HG03097 (cell line): ENCODE measurements at regions not wholly inside any gene's neighbourhood (a gene's known extent, or its start where the extent isn't known, plus 50 kb on each side); places are given as distances from the start of the nearest gene placed in this dataset.

Experiments
- ATAC-seq: cut with Tn5 transposase; IDR thresholded peaks from one replicate; pipeline ENCODE4 v1.9.1; 2021; ENCODE audit not compliant: unreplicated experiment, low FRiP score

DNA sequence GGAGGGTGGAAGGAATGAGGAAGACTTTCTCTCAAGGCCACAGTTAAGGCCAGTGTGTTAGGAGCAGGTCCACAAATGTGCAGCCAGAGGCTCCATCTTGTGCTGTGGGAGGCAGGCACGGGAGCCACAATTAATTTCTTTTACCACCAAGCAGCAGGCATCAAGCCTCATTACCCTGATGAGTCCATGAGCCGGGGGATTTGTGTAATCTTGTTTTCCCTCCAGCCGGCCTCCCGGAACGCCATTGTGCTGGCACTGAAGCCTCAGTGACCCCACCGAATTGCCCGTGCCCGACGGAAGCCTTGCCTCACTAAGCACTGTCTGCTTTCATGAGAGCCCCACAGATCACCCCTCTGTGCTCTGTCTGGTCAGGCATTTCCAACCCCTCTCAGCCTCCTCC, 154.7 kb upstream of the STX18 start:
- no peak for ATAC-seq

DNA sequence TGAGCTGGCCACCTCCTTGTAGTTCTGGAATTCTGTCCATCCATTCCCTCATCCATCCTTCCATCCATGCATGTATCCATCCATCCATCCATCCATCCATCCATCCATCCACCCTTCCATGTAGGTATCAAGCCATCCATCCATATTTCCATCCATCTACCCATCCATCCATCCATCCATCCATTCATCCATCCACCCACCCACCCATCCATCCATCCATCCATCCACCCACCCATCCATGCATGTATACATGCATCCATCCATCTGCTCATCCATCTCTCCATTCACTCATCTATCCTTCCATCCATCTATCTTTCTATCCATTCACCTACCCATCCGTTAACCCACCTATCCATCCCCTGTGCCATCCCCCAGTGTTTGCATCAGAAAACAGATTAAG, 153.6 kb upstream of the STX18 start:
- ATAC-seq, result no peak

DNA sequence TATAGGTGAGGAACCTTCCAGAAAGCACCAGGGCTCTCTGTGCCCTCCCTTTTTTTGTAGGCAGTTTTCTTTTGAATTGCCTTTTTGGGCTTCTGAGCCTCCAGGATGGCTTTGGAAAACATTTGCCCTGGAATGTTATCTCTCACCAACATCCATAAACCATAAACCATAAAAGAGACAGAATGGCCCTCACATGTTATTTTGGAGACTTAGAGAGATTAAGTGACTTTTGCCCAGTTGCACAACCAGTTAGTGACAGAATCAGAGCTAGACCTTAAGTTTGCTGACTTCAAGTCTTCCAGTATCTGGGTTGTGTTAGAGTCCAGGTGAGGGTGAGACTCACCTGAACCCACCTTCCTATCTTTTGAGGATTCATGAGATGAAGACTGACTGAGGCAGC, 153.0 kb upstream of the STX18 start:
- ATAC-seq, result no peak

DNA sequence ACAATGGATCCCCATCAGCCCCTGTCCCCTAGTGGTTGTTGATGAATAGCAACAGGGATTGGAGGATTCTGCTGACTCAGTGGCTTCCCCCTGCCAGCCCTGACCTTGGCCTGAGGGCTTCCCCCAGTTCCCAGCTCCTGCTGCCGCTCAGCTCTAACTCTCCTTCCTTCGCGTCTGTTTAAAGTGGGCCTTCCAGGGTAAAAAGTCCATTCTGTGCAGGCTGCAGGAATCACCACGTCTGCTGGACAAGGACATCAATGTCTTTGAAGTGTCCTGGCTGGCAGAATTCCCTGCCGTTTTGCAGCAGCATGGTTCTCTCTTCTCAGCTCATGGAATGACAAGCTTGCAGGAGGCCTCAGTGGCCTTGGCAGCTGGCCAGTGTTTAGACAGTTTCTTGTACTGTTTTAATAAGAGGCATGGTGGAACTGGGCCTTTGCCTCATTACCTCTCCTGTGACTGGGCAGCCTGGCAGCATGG, 152.5 kb upstream of the STX18 start:
- ATAC-seq, result no peak

DNA sequence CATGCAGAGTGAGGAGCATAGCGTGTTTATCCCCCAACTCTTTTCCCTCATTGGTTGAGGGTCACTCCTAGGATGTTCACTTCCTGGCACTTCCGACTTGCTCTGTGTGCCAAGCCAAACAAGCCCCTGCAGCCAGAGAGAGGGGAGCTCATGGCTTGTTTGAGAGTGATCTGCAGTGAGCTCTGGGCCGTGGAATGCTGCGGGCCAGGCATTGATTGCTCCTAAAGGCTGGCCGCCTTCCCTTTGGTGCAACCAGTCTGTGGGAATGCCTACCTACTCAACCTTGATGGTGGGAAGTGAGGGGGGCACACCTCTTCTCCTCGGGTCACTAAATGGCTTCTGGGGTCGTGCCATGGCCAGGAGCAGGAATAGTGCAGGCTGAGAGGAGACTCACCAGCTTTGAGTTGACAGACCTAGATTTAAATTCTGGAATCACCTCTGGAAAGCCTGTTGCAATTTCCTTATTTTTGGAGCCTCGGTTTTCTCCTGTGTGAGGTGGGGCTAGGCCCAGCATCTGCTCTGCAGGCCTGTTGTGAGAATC, 152.0 kb upstream of the STX18 start:
- ATAC-seq, result no peak

DNA sequence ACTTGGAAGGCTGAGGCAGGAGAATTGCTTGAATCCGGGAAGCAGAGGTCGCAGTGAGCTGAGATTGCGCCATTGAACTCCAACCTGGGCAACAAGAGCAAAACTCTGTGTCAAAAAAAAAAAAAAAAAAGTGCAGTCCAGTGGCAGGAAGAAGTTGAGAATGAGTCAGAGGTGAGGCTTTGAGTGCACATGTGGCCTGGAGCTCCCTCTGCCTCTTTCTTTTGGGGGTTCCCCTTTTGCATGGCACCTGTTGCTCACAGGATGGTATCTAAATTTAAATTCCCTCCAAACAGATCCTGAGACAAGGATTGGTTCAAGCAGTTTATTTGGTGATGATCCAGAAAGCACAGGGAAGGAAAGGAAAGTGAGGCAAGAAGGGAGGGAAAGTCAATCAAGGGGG, 151.4 kb upstream of the STX18 start:
- ATAC-seq, result no peak

DNA sequence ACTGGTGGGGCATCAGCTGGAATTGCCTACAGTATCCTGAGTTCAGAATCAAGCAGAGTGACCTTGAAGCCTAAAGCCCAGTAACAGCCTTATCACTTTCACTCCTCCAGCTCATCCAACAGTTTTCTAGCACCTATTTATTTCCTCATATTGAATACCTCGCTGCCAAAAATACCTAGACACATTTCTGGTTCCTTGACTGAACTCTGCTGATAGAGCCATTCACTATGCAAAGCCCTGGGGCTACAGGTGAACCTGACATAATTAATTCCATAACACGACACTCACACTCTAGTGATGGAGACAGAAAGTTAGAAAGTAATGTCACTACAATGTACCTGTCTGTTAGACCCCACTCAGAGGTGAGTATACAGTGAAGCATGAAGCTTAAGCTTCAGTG, 149.0 kb upstream of the STX18 start:
- ATAC-seq, result no peak

DNA sequence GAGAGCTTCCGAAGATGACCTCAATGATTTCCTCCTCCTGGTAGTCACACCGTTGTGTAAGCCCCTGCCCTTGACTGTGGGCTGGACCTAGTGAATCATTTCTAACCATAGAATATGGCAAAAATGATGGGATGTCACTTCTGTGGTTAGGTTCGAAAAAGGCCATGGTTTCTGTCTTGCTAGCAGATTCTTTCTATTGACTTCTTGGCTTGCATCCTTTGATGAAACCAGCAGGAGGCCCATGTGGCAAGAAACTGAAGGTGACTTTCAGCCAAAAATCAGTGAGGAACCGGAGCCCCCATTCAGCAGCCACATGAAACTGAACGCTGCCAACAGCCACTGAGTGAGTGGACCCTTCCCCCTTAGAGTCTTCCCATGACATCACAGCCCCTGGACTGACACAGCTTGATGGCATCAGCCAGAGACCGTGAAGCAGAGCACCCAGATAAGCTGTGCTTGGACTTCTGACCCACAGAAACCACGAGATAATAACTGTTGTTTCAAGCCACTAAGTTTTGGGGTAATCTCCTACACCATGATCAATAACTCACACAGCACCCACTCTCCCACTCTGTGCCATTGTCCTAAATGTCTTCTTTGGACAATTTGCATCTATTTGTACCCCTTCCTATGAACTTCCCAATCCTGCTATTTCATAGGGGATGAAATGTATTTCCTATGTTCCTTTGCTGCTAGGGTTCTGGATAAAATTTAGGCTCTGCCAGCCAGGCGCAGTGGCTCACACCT, 148.0 kb upstream of the STX18 start:
- ATAC-seq, result peak; percentile 81

DNA sequence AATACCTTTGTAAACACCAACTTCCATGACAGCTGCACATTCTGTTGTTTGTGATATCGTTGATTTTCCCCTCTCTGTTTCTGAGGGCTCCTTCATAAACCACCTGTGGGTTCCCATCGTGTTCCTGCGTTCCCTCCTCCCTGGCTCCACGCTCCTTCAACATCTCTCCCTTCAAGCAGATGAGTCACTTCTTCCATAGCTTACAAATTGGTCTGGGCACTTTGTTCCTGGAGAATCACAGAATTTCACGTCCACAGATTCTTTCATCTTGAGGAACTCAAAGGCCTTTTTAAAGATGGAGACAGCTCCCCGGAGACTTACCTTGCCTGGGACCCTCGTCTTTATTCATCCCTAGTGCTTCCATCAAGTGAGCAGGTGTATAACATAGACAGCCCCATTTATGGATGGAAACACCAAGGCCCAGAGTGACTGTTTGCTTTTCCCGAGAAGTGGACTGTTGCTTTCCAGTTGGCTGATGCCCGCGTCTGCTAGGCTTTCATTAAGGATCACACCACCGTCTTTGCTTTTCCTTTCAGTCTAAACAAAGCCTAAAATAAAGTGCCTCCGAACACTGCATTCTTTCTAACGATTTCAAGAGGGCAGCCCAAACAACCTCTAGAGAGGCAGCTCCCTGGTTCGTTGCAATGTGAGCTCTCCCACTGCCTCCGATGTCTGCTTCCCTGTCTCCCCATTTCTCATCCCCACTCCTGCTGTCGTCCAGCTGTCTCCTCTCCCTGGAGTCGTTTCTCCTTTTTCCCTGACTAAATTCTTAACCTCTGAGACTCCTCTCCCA, 146.3 kb upstream of the STX18 start:
- no peak for ATAC-seq

DNA sequence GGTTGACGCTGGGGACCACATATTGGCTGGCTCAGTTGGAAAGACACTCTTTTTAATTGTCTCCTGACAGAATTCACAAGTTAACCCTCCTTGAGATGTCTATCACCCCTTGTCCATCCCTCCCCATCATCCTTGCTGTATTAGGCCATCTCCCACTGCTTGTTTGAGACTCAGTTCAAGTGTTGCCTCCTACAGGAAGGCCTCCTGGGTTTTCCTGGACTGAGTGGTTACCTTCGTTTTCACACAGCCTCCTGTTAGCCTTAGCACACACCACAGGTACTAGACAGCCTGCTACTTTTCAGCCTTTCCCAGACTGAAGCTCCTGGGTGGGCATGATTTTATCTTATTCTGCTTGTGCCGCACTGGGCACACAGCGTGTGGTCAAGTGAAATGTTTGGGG, 145.3 kb upstream of the STX18 start:
- no peak for ATAC-seq

DNA sequence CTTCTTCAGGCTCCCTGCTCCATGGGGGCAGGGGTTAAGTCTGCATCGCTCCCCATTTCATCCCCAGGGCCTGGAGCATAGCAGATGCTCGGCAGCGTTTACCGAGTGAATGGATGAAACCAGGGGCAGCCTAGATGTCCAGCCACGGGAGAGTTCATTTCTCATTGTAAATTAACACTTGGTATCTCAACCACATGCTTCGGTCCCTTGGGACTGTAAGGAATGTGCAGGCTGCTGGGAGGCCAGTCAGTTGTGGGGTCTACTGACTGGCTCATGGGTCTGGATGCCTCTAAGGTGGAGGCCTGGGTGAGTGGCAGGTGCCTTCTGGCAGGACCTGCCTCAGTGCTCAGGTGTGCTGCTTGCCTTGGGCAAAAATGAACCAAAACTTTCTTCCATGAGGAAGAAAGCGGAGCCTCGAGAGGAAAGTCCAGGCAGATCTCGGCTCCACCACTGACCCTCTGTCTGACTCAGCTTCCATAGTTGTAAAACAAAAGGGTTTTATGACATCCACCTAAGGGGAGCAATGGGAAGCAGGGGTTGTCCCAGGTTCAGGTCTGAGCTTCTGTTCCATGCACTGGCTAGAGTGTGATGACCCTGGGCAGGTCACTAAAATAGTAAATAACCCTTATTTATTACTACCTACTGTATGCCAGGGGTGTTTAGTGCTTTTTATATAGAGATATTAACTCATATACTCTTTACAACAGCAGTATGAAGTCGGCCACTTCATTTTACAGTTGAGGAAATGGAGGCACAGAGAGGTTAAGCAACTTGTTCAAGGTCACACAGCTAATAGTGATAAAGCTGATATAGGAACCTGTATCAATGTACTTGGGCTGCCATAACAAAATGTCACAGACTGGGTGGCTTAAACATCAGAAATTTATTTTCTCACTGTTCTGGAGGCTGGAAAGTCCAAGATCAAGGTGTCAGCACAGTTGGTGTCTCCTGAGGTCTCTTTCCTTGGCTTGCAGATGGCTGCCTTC, 144.3 kb upstream of the STX18 start:
- ATAC-seq, result no peak

DNA sequence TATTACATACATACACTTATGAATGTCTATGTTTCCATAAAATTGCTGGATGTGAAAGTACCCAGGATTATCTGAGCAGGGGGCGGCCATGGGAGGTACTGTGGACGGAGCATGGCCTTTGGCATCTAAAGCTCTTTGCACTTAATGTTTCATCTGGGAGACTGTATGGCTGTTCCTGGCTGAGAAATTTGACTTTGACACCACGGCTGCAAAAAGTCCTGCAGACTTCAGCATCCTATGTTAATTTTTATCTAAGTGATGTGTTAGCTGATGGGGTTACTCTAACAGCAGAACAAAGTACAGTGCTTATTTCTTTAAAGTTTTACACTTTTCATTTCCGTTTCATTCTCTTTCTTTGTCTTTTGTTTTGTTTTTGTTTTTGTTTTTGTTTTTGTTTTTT, 139.8 kb upstream of the STX18 start:
- ATAC-seq, result no peak

DNA sequence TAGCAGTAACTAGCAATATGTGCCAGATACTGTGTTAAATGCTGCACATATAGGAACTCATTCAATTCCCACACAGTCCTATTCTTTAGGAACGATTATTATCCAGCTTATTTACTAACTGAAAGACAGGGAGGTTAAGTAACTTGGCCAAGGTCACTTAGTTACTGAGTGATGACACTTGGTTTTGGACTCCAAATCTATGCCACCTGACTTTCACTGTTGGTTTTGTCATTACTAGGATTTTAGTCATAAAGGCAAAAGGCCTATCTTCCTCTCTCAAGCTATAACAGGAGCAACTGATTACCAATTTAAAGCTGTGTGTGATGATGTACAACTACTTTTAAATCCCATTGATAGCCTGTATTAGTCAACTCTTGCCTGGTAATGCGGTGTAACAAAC, 138.9 kb upstream of the STX18 start:
- no peak for ATAC-seq

DNA sequence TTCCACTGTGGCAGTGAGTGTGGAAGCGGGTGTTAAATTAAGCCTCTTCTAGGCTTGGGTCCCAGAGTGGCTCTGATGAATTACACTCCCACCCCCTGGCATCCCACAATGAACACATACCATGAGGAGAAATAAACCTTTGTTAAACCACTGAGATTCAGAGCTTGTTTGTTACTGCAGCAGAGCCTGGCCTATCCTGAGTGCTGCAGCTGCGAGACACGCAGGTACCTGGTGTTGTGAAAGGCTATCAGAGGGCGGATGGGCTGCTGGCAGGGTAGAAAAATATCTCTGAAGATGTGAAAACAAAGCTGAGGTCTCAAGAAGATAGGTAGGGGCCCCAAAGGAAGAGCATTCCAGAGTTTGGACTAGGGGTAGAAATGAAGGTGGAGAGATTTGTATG, 138.4 kb upstream of the STX18 start:
- ATAC-seq, result no peak

DNA sequence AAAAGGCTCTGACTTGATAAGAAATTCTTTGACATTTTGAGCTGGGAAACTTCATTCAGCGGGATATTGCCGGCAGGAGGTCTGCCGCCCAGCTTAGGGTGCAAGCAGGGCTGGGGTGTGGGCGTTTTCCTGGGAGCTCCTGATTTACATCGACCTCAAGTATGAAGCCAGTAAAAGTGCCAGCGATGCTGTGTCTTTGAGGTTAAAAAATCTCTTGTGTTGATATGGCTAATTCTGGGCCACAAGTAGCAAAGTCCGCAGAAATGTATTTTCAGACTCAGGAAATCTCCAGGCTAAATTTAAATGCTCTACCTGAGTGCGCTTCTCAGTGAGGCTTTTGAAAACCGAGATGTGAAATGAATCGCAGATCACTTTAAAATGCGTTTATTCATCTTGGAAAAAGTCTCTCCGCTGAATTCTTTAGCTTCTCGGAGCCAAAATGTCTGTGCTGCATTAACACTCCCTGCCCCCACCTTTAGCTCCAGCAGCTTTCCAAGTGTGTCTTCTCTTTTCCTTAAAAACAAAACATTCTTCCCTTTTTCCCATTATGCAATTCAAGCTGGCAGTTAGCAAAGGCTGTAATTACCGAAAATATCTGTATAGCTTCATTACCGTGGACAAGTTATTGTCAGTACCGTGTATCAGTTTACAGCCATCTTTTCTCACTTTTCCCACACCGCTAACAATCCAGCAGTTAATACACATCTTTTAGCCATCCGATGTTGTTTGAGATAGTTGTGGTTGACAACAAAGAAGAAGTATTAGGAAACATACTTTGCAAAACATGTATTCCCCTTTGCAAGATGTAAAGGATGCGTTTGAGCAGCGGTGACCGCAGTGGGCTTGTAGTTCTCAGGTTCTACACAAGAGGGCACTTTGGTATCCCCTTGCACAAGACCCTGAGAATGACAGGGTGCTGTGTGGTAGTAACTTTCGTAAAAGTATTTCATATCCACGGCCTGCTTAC, 136.0 kb upstream of the STX18 start:
- ATAC-seq, result no peak

DNA sequence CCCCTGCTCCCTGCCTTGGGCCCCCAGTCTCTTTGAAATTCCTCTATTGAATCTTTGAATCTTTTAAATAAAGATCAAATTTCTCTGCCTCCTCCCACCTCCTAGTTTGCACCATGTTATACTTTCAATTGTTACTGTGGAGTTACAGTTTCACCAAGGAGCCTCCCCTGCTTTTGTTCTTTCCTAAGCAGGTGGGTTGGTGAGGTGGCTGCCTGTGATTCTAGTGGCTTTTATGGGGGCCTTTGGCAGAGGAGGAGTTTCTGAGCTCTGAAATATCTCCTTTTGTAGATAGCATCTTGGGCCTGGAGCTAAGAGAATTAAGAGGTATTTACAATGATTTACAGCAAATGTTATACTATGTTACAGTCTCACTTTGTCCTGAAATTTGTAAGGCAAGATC, 133.8 kb upstream of the STX18 start:
- no peak for ATAC-seq

DNA sequence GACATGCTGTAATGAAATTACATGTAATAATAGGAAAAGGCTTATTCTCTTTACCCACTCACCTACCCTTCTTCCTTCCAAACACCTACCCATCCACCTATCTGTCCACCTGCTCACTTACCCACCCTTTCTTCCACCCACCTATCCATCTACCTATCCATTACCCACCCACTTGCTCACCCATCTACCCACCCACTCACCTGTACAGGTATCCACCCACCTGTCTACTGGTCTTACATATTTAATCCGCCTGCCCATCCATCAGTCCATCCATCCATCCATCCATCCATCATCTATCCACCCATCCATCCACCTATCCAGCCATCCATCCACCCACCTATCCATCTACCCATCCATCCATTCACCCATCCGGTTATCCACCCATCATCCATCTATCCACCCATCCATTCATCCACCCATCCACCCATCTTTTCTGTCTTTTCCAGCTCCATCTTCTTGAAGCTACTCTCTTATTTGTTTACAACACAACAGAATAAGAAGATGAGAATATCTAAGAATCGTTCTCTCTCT, 133.3 kb upstream of the STX18 start:
- no peak for ATAC-seq

DNA sequence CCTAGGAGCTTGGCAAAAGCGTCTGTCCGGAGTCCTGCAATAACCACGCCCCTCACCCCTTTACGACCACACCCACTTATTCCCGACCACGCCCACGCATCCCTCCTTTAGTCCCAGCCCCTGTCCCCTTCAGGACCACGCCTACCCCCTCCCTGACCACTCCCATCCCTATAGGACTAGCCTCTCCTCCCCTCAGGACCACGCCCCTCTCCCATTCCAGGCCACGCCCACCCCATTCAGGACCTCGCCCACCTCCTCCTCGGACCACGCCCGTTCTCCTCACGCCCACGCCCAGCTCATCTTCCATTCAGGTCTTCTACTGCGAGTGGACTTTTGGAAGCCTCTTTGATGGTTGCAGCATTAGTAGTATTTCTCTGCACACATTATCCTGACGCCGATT, 131.2 kb upstream of the STX18 start:
- ATAC-seq, result no peak

DNA sequence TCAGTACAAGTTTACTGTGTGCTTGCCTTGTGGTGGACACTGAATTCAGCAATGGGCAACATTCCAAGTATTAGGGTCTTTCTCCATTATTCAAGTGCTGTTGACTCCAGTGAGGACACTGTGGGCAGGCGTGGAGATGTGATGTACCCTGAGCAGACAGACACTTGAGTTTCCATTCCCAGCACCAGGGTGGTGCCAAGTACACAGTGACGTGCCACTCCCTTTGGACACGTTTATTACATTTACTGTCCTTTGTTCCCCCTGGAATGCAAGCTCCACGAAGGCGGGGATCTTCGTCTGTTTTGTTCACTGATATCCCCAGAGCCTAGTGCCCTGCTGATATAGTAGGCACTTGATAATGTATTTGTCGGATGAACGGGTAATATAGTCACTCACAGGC, 130.6 kb upstream of the STX18 start:
- ATAC-seq, result no peak
